Lung (tissue), 11 donors: ENCODE measurements at regions not wholly inside any gene's neighbourhood (a gene's known extent, or its start where the extent isn't known, plus 50 kb on each side); places are given as distances from the start of the nearest gene placed in this dataset.

Experiments
- ATAC-seq: fragments of 200-7000 bp; cut with Tn5 transposase; one replicate; pipeline ENCODE4 v1.9.1; 2020; ENCODE audit warnings: moderate number of reproducible peaks; ENCODE audit not compliant: insufficient read depth, low FRiP score
- DNase-seq, 3 donors: peaks; one replicate each; pipeline ENCODE4 v3.0.0-alpha.2; 2013 to 2017
- H3K27ac ChIP-seq, 2 donors: one replicate each; pipeline ENCODE4 v1.5.1; 2013; ENCODE audit warnings: mild to moderate bottlenecking in 2 of 2, moderate library complexity in 2 of 2, control low read depth in 1 of 2, inconsistent platforms in 1 of 2, low read depth in 1 of 2, low read length in 1 of 2
- H3K27me3 ChIP-seq, 3 donors: one replicate each; pipeline ENCODE4 v1.5.1; 2013; ENCODE audit warnings: low read length in 2 of 3; ENCODE audit not compliant: control insufficient read depth in 3 of 3, insufficient read depth in 3 of 3
- H3K36me3 ChIP-seq, 4 donors: one replicate each; pipeline ENCODE4 v1.5.1; 2013; ENCODE audit warnings: low read length in 4 of 4, mild to moderate bottlenecking in 1 of 4, moderate library complexity in 1 of 4; ENCODE audit not compliant: control insufficient read depth in 4 of 4, insufficient read depth in 4 of 4
- H3K4me1 ChIP-seq, 5 donors: one replicate each; pipeline ENCODE4 v1.5.1; 2013; ENCODE audit warnings: low read length in 5 of 5, mild to moderate bottlenecking in 2 of 5, moderate library complexity in 1 of 5; ENCODE audit not compliant: control insufficient read depth in 5 of 5, insufficient read depth in 5 of 5
- H3K4me3 ChIP-seq: one replicate; pipeline ENCODE4 v1.5.1; 2013; ENCODE audit warnings: mild to moderate bottlenecking, control low read depth, moderate library complexity
- H3K9ac ChIP-seq, 2 donors: one replicate each; pipeline ENCODE4 v1.5.1; 2013; ENCODE audit warnings: low read length in 2 of 2, control low read depth in 1 of 2; ENCODE audit not compliant: insufficient read depth in 1 of 2
- H3K9me3 ChIP-seq, 4 donors: one replicate each; pipeline ENCODE4 v1.5.1; 2013; ENCODE audit warnings: low read length in 3 of 4, mild to moderate bottlenecking in 1 of 4, moderate library complexity in 1 of 4; ENCODE audit not compliant: control insufficient read depth in 4 of 4, insufficient read depth in 3 of 4
- WGBS, 2 donors: extraction: QIAGEN DNeasy Blood & Tissue Kit; methylation state at CpG; one replicate each; pipeline ENCODE4 v1.1.7; 2013; 5-methylcytosine and 5-hydroxymethylcytosine counted together
- TF ChIP-seq, protein P1 (sequence below): IDR thresholded peaks from 2 replicates; pipeline ENCODE4 v1.5.1; 2012; ENCODE audit warnings: mild to moderate bottlenecking; ENCODE audit errors: control extremely low read depth, extremely low read depth
- donor health status: control.
- donor health status: control.
- donor health status: Bipolar disorder and iron deficiency.
- donor health status: healthy.
- donor health status: DM: yes; HTN: yes; CAD: no.

DNA sequence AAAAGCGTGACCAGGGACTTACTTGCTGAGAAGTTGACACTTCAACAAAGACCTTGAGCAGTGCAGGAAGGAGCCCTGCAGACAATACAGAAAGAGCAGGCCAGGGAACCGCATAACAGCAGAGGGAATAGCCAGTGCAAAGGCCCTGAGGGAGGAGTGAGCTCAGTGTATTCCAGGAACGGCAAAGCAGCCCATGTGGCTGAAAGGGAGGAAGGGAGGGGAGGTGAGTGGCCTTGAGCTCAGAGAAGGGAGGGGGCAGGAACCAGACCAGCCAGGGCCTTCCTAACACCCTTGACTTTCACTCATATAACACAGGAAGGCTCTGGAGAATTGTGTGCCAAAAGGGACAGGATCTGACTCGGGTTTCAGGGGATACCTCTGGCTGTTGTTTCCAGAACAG lies 112.2 kb downstream of the BCOR start:
- Histone ChIP-seq H3K27me3 (peaks cover 0 to 6% (median 0%) of the 10 kb centered on the region in 3 donors), H3K4me3 (no peak overlapping the region)
- peak in 1 of 3 donors; percentile 45 for DNase-seq

DNA sequence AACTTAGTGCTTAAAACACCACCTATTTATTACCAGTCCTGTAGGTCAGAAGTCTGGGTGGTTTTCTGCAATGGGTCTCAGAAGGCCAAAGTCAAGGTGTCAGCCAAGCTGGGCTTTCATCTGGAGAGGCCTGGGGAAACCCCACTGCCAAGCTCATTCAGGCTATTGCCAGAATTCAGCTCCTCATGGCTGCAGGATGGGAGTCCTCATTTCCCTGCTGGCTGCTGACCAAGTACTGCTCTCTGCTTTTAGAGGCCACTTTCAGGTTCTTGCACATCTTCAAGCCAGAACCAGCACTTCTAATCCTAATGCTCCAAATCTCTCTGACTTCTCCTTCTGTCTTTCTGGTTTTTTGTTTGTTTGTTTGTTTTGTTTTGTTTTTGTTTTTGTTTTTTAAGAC lies 109.3 kb downstream of the BCOR start:
- Histone ChIP-seq H3K9me3 (no peaks in the 10 kb centered on the region), H3K27ac (no peak overlapping the region), H3K9ac (no peak overlapping the region), H3K27me3 (peaks cover 0 to 4% (median 0%) of the 10 kb centered on the region in 3 donors), H3K4me1 (peaks cover 0 to 18% (median 11%) of the 10 kb centered on the region in 5 donors), H3K36me3 (no peaks in the 10 kb centered on the region), H3K4me3 (no peak overlapping the region)
- DNase-seq (peak in 1 of 3 donors; percentile 41), ATAC-seq (no peak)
- TF ChIP-seq, protein P1, sequence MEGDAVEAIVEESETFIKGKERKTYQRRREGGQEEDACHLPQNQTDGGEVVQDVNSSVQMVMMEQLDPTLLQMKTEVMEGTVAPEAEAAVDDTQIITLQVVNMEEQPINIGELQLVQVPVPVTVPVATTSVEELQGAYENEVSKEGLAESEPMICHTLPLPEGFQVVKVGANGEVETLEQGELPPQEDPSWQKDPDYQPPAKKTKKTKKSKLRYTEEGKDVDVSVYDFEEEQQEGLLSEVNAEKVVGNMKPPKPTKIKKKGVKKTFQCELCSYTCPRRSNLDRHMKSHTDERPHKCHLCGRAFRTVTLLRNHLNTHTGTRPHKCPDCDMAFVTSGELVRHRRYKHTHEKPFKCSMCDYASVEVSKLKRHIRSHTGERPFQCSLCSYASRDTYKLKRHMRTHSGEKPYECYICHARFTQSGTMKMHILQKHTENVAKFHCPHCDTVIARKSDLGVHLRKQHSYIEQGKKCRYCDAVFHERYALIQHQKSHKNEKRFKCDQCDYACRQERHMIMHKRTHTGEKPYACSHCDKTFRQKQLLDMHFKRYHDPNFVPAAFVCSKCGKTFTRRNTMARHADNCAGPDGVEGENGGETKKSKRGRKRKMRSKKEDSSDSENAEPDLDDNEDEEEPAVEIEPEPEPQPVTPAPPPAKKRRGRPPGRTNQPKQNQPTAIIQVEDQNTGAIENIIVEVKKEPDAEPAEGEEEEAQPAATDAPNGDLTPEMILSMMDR, result no peak

More for the DNA sequence above, 112.2 kb downstream of the BCOR start:
- H3K9ac ChIP-seq, result no peak overlapping the region
- H3K36me3 ChIP-seq, result no peaks in the 10 kb centered on the region
- no peak overlapping the region for H3K27ac ChIP-seq
- TF ChIP-seq, protein P1, result no peak
- WGBS, 2 donors, result 53 to 61% methylated on average over 3 to 4 of the region's 4 CpGs
- no peak for ATAC-seq
- H3K4me1 ChIP-seq, result peaks cover 0 to 18% (median 11%) of the 10 kb centered on the region in 5 donors
- peaks cover 0 to 5% (median 0%) of the 10 kb centered on the region in 4 donors for H3K9me3 ChIP-seq

DNA sequence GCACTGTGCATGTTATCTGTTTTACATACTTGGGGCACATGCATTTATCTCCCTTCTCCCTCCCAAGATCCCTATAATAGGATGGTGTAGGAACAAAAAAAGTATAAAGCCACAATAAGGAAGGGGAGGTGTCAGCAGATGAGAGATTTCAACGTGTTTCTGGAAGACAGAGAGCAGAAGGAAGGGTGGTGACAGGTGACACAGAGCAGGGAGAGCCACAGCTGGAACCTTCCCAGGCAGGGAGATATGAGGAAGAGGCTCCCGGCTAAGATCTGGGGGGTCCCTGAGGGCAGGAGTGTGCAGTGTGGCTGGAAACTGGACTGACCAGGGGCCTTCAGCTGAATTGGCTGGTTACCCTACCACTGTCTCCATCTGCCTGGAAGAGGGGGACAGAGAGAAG lies 107.4 kb downstream of the BCOR start:
- ATAC-seq (no peak), DNase-seq (no peak)
- peaks cover 0 to 4% (median 4%) of the 10 kb centered on the region in 3 donors for H3K27me3 ChIP-seq
- H3K36me3 ChIP-seq, result no peaks in the 10 kb centered on the region
- 13 to 55% methylated on average over 2 of the region's 2 CpGs for WGBS, 2 donors
- H3K9me3 ChIP-seq, result no peaks in the 10 kb centered on the region
- H3K9ac ChIP-seq, result no peak overlapping the region
- H3K4me1 ChIP-seq, result peaks cover 0 to 3% (median 0%) of the 10 kb centered on the region in 5 donors
- TF ChIP-seq, protein P1, result no peak
- no peak overlapping the region for H3K4me3 ChIP-seq
- no peak overlapping the region for H3K27ac ChIP-seq

DNA sequence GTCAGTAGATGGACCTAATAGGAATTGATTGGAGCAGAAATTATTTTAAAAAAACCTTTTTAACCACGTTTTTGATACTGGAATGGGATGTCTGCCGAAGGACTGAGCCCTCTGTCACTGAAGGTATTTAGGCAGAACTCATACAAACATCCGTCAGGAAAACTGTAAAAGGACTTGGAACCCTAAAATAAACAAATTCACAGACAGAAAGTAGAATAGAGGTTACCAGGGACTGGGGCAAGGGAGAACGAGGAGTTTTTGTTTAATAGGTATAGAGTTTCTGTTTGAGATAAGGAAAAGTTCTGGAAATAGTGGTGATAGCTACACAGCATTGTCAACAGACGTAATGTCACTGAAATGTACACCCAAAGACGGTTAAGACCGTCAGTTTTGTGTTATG lies 105.5 kb downstream of the BCOR start:
- H3K36me3 ChIP-seq, result no peaks in the 10 kb centered on the region
- H3K27ac ChIP-seq, result no peak overlapping the region
- no peak overlapping the region for H3K4me3 ChIP-seq
- 76 to 78% methylated on average over 7 of the region's 7 CpGs for WGBS, 2 donors
- ATAC-seq, result no peak
- no peaks in the 10 kb centered on the region for H3K4me1 ChIP-seq
- TF ChIP-seq, protein P1, result no peak
- H3K9me3 ChIP-seq, result no peaks in the 10 kb centered on the region
- H3K9ac ChIP-seq, result no peak overlapping the region
- DNase-seq, result no peak
- peaks cover 0 to 7% (median 4%) of the 10 kb centered on the region in 3 donors for H3K27me3 ChIP-seq
